ENCODE measurements at regions not wholly inside any gene's neighbourhood (a gene's known extent, or its start where the extent isn't known, plus 50 kb on each side); places are given as distances from the start of the nearest gene placed in this dataset.
"Not testable (repeated sequence)": the region's sequence is repeated elsewhere in the genome, so short reads cannot be mapped to it uniquely, and the experiment has no call there.

- not testable (repeated sequence) for DNase-seq
Observed at GRCh38 chr1:149279512-149279911, 176.2 kb upstream of the NBPF9 start.

- not testable (repeated sequence) for DNase-seq
Observed at GRCh38 chr1:149284773-149285172, 181.4 kb upstream of the NBPF9 start.

- not testable (repeated sequence) for DNase-seq
Observed at GRCh38 chr1:149285205-149285604, 181.9 kb upstream of the NBPF9 start.

GRCh38 chr1:149285638-149286037 lies 182.3 kb upstream of the NBPF9 start:
- peak; percentile 40 to 51 for DNase-seq

GRCh38 chr1:149288580-149288979 lies 185.2 kb upstream of the NBPF9 start:
- not testable (repeated sequence) for DNase-seq

- DNase-seq, result not testable (repeated sequence)
Observed at GRCh38 chr1:149300478-149301218, 174.2 kb upstream of the NBPF19 start.

GRCh38 chr1:149301282-149301681 lies 173.6 kb upstream of the NBPF19 start:
- not testable (repeated sequence) for DNase-seq

- DNase-seq, result not testable (repeated sequence)
Observed at GRCh38 chr1:149304796-149305195, 170.0 kb upstream of the NBPF19 start.

- not testable (repeated sequence) for DNase-seq
Observed at GRCh38 chr1:149307640-149308039, 167.2 kb upstream of the NBPF19 start.

- not testable (repeated sequence) for DNase-seq
Observed at GRCh38 chr1:149314921-149315320, 159.9 kb upstream of the NBPF19 start.

GRCh38 chr1:149320971-149321731 lies 153.7 kb upstream of the NBPF19 start:
- DNase-seq, result not testable (repeated sequence)

- DNase-seq, result not testable (repeated sequence)
Observed at GRCh38 chr1:149321732-149322016, 153.2 kb upstream of the NBPF19 start.

- DNase-seq, result not testable (repeated sequence)
Observed at GRCh38 chr1:149330081-149330335, 144.8 kb upstream of the NBPF19 start.

- not testable (repeated sequence) for DNase-seq
Observed at GRCh38 chr1:149336082-149336481, 138.8 kb upstream of the NBPF19 start.

- not testable (repeated sequence) for DNase-seq
Observed at GRCh38 chr1:149338221-149338691, 136.6 kb upstream of the NBPF19 start.

- not testable (repeated sequence) for DNase-seq
Observed at GRCh38 chr1:149338698-149339097, 136.1 kb upstream of the NBPF19 start.

- DNase-seq, result not testable (repeated sequence)
Observed at GRCh38 chr1:149349448-149349847, 125.4 kb upstream of the NBPF19 start.

- not testable (repeated sequence) for DNase-seq
Observed at GRCh38 chr1:149352205-149352604, 122.6 kb upstream of the NBPF19 start.

- DNase-seq, result not testable (repeated sequence)
Observed at GRCh38 chr1:149354579-149354978, 120.3 kb upstream of the NBPF19 start.

- not testable (repeated sequence) for DNase-seq
Observed at GRCh38 chr1:149355748-149356147, 119.1 kb upstream of the NBPF19 start.

GRCh38 chr1:149356152-149356551 lies 118.7 kb upstream of the NBPF19 start:
- DNase-seq, result not testable (repeated sequence)

- DNase-seq, result not testable (repeated sequence)
Observed at GRCh38 chr1:149360351-149360750, 114.5 kb upstream of the NBPF19 start.

- DNase-seq, result not testable (repeated sequence)
Observed at GRCh38 chr1:149361310-149361709, 113.5 kb upstream of the NBPF19 start.
